Suprapubic skin (tissue), 4 donors: ENCODE measurements at regions not wholly inside any gene's neighbourhood (a gene's known extent, or its start where the extent isn't known, plus 50 kb on each side); places are given as distances from the start of the nearest gene placed in this dataset.

Source experiments
- DNase-seq, 2 donors: peaks; one replicate each; pipeline ENCODE4 v3.0.0-alpha.2; 2019; ENCODE audit warnings: low spot score in 2 of 2
- H3K27ac ChIP-seq: fragments of 200-600 bp; sonication (generic); one replicate; pipeline ENCODE4 v1.5.1; 2019
- H3K27me3 ChIP-seq: fragments of 200-600 bp; sonication (generic); one replicate; pipeline ENCODE4 v1.5.1; 2019
- H3K36me3 ChIP-seq: fragments of 200-600 bp; sonication (generic); one replicate; pipeline ENCODE4 v1.5.1; 2019
- H3K4me1 ChIP-seq: fragments of 200-600 bp; sonication (generic); one replicate; pipeline ENCODE4 v1.5.1; 2019
- H3K4me3 ChIP-seq: fragments of 200-600 bp; sonication (generic); one replicate; pipeline ENCODE4 v1.5.1; 2019; ENCODE audit warnings: mild to moderate bottlenecking
- H3K9me3 ChIP-seq: fragments of 200-600 bp; sonication (generic); one replicate; pipeline ENCODE4 v1.5.1; 2019
- CTCF ChIP-seq, 2 donors: fragments of 200-600 bp in 1 of 2; fragments of 450-650 bp in 1 of 2; sonication (generic) in 1 of 2; IDR thresholded peaks; one replicate each; pipeline ENCODE4 v1.5.1; 2016 to 2019; ENCODE audit warnings: antibody characterized with exemption in 2 of 2, mild to moderate bottlenecking in 1 of 2, moderate library complexity in 1 of 2
- EP300 ChIP-seq: sonication (generic); formaldehyde crosslinking; IDR thresholded peaks from one replicate; pipeline ENCODE4 v1.6.1; 2017; ENCODE audit warnings: antibody characterized with exemption
- POLR2A ChIP-seq, 2 donors: fragments of 450-650 bp; IDR thresholded peaks; one replicate each; pipeline ENCODE4 v1.6.1; 2017; ENCODE audit warnings: antibody characterized with exemption in 2 of 2, mild to moderate bottlenecking in 2 of 2, moderate library complexity in 2 of 2
- POLR2AphosphoS5 ChIP-seq, 3 donors: sonication (generic); formaldehyde crosslinking; IDR thresholded peaks; one replicate each; pipeline ENCODE4 v1.6.1; 2017; ENCODE audit warnings: antibody characterized with exemption in 3 of 3
- WGBS: methylation state at CpG from one replicate; pipeline ENCODE4 v1.1.5; 2018; 5-methylcytosine and 5-hydroxymethylcytosine counted together

- WGBS, result 59% methylated on average over 3 of the region's 3 CpGs
- Histone ChIP-seq H3K27me3 (no peaks in the 10 kb centered on the region), H3K27ac (no peak overlapping the region), H3K4me1 (peaks cover 54% of the 10 kb centered on the region), H3K9me3 (peaks cover 10% of the 10 kb centered on the region), H3K36me3 (no peaks in the 10 kb centered on the region), H3K4me3 (no peak overlapping the region)
- peak in 1 of 2 donors; percentile 5 for DNase-seq
- TF ChIP-seq CTCF (IDR thresholded peaks at IDR 0.05), result no peak
- TF ChIP-seq POLR2AphosphoS5 (IDR thresholded peaks at IDR 0.05), result peak in 1 of 3 donors; percentile 51
These were observed 80.3 kb upstream of the HAAO start for GRCh38 chr2:42872721-42873120.

- Histone ChIP-seq H3K9me3 (peaks cover 10% of the 10 kb centered on the region), H3K4me1 (peaks cover 61% of the 10 kb centered on the region), H3K27ac (no peak overlapping the region), H3K4me3 (no peak overlapping the region), H3K27me3 (no peaks in the 10 kb centered on the region), H3K36me3 (no peaks in the 10 kb centered on the region)
- 78% methylated on average over 4 of the region's 4 CpGs for WGBS
- no peak for DNase-seq
- TF ChIP-seq POLR2A (IDR thresholded peaks at IDR 0.05), result no peak
- TF ChIP-seq POLR2AphosphoS5 (IDR thresholded peaks at IDR 0.05), result no peak
- no peak for TF ChIP-seq CTCF (IDR thresholded peaks at IDR 0.05)
- no peak for TF ChIP-seq EP300
These were observed 79.0 kb upstream of the HAAO start for GRCh38 chr2:42871372-42871771.

- Histone ChIP-seq H3K4me1 (peaks cover 46% of the 10 kb centered on the region), H3K4me3 (no peak overlapping the region), H3K27me3 (no peaks in the 10 kb centered on the region), H3K27ac (no peak overlapping the region), H3K9me3 (peaks cover 10% of the 10 kb centered on the region), H3K36me3 (no peaks in the 10 kb centered on the region)
- DNase-seq, result no peak
- 96% methylated on average over 2 of the region's 2 CpGs for WGBS
- TF ChIP-seq EP300, result no peak
- TF ChIP-seq CTCF (IDR thresholded peaks at IDR 0.05), result no peak
- no peak for TF ChIP-seq POLR2AphosphoS5 (IDR thresholded peaks at IDR 0.05)
- TF ChIP-seq POLR2A (IDR thresholded peaks at IDR 0.05), result no peak
These were observed 76.5 kb upstream of the HAAO start for GRCh38 chr2:42868874-42869273.

GRCh38 chr2:42868096-42868495 lies 75.7 kb upstream of the HAAO start:
- peaks cover 10% of the 10 kb centered on the region for H3K9me3 ChIP-seq
- WGBS, result 74% methylated on average over 3 of the region's 3 CpGs
- H3K4me3 ChIP-seq, result no peak overlapping the region
- no peaks in the 10 kb centered on the region for H3K36me3 ChIP-seq
- H3K4me1 ChIP-seq, result peaks cover 38% of the 10 kb centered on the region
- DNase-seq, result no peak
- TF ChIP-seq POLR2AphosphoS5 (IDR thresholded peaks at IDR 0.05) (no peak), POLR2A (IDR thresholded peaks at IDR 0.05) (no peak)
- H3K27me3 ChIP-seq, result no peaks in the 10 kb centered on the region
- peak overlapping the region; percentile 81 for H3K27ac ChIP-seq

GRCh38 chr2:42867093-42868065 lies 75.0 kb upstream of the HAAO start:
- DNase-seq, result peak in 1 of 2 donors; percentile 60
- H3K27me3 ChIP-seq, result no peaks in the 10 kb centered on the region
- H3K4me3 ChIP-seq, result no peak overlapping the region
- H3K36me3 ChIP-seq, result no peaks in the 10 kb centered on the region
- H3K9me3 ChIP-seq, result peaks cover 10% of the 10 kb centered on the region
- H3K4me1 ChIP-seq, result peaks cover 33% of the 10 kb centered on the region
- no peak for TF ChIP-seq POLR2A (IDR thresholded peaks at IDR 0.05)
- no peak for TF ChIP-seq CTCF (IDR thresholded peaks at IDR 0.05)
- TF ChIP-seq POLR2AphosphoS5 (IDR thresholded peaks at IDR 0.05), result peak in 1 of 3 donors; percentile 26
- no peak for TF ChIP-seq EP300
- H3K27ac ChIP-seq, result peak overlapping the region; percentile 81
- WGBS, result 44% methylated on average over 11 of the region's 11 CpGs
